Rectal smooth muscle tissue (tissue), 1 donor: ENCODE measurements at regions not wholly inside any gene's neighbourhood (a gene's known extent, or its start where the extent isn't known, plus 50 kb on each side); places are given as distances from the start of the nearest gene placed in this dataset.
"Not testable (repeated sequence)": the region's sequence is repeated elsewhere in the genome, so short reads cannot be mapped to it uniquely, and the experiment has no call there.

Experiments used
- H3K27ac ChIP-seq: one replicate; pipeline ENCODE4 v1.7.0; 2013; ENCODE audit warnings: low read depth, low read length, inconsistent platforms
- H3K27me3 ChIP-seq: one replicate; pipeline ENCODE4 v1.7.0; 2013; ENCODE audit warnings: low read length; ENCODE audit not compliant: control insufficient read depth, insufficient read depth
- H3K36me3 ChIP-seq: one replicate; pipeline ENCODE4 v1.7.0; 2013; ENCODE audit warnings: low read length; ENCODE audit not compliant: control insufficient read depth, insufficient read depth
- H3K4me1 ChIP-seq: one replicate; pipeline ENCODE4 v1.7.0; 2013; ENCODE audit warnings: low read length; ENCODE audit not compliant: control insufficient read depth, insufficient read depth
- H3K4me3 ChIP-seq: one replicate; pipeline ENCODE4 v1.7.0; 2013; ENCODE audit warnings: low read length
- H3K9ac ChIP-seq: one replicate; pipeline ENCODE4 v1.7.0; 2013; ENCODE audit warnings: low read length

- no peaks in the 10 kb centered on the region for H3K36me3 ChIP-seq
- no peak overlapping the region for H3K27ac ChIP-seq
- H3K27me3 ChIP-seq, result no peaks in the 10 kb centered on the region
- H3K9ac ChIP-seq, result no peak overlapping the region
- no peaks in the 10 kb centered on the region for H3K4me1 ChIP-seq
- H3K4me3 ChIP-seq, result no peak overlapping the region
These were observed 643.4 kb upstream of the NR2F2 start for GRCh38 chr15:95687061-95687460.

- Histone ChIP-seq H3K4me3 (no peak overlapping the region), H3K27me3 (no peaks in the 10 kb centered on the region), H3K36me3 (no peaks in the 10 kb centered on the region), H3K27ac (no peak overlapping the region), H3K9ac (no peak overlapping the region), H3K4me1 (no peaks in the 10 kb centered on the region)
These were observed 642.8 kb upstream of the NR2F2 start for GRCh38 chr15:95687686-95688085.

- Histone ChIP-seq H3K27ac (no peak overlapping the region), H3K27me3 (no peaks in the 10 kb centered on the region), H3K4me3 (no peak overlapping the region), H3K36me3 (no peaks in the 10 kb centered on the region), H3K4me1 (no peaks in the 10 kb centered on the region), H3K9ac (no peak overlapping the region)
These were observed 639.7 kb upstream of the NR2F2 start for GRCh38 chr15:95690631-95691340.

- Histone ChIP-seq H3K36me3 (no peaks in the 10 kb centered on the region), H3K4me1 (no peaks in the 10 kb centered on the region), H3K27me3 (no peaks in the 10 kb centered on the region), H3K27ac (no peak overlapping the region), H3K4me3 (no peak overlapping the region), H3K9ac (no peak overlapping the region)
These were observed 636.6 kb upstream of the NR2F2 start for GRCh38 chr15:95693917-95694316.

- no peak overlapping the region for H3K27ac ChIP-seq
- H3K36me3 ChIP-seq, result no peaks in the 10 kb centered on the region
These were observed 632.3 kb upstream of the NR2F2 start for GRCh38 chr15:95698230-95698629.

GRCh38 chr15:95698951-95699350 lies 631.5 kb upstream of the NR2F2 start:
- H3K27me3 ChIP-seq, result no peaks in the 10 kb centered on the region
- no peaks in the 10 kb centered on the region for H3K4me1 ChIP-seq
- H3K9ac ChIP-seq, result no peak overlapping the region
- H3K36me3 ChIP-seq, result no peaks in the 10 kb centered on the region
- H3K4me3 ChIP-seq, result no peak overlapping the region
- H3K27ac ChIP-seq, result no peak overlapping the region

More at GRCh38 chr15:95698230-95698629, 632.3 kb upstream of the NR2F2 start:
- H3K4me3 ChIP-seq, result no peak overlapping the region
- no peaks in the 10 kb centered on the region for H3K4me1 ChIP-seq
- no peak overlapping the region for H3K9ac ChIP-seq
- no peaks in the 10 kb centered on the region for H3K27me3 ChIP-seq

GRCh38 chr15:95699578-95699977 lies 630.9 kb upstream of the NR2F2 start:
- H3K27ac ChIP-seq, result no peak overlapping the region
- H3K9ac ChIP-seq, result no peak overlapping the region
- H3K4me1 ChIP-seq, result no peaks in the 10 kb centered on the region
- H3K27me3 ChIP-seq, result no peaks in the 10 kb centered on the region
- no peaks in the 10 kb centered on the region for H3K36me3 ChIP-seq
- no peak overlapping the region for H3K4me3 ChIP-seq

- not testable (repeated sequence) for H3K27me3 ChIP-seq, H3K4me1 ChIP-seq, H3K36me3 ChIP-seq, H3K9ac ChIP-seq, H3K27ac ChIP-seq, H3K4me3 ChIP-seq
These were observed 629.8 kb upstream of the NR2F2 start for GRCh38 chr15:95700692-95701091.

- Histone ChIP-seq H3K27me3 (no peaks in the 10 kb centered on the region), H3K36me3 (no peaks in the 10 kb centered on the region), H3K9ac (no peak overlapping the region), H3K4me1 (no peaks in the 10 kb centered on the region), H3K27ac (no peak overlapping the region), H3K4me3 (no peak overlapping the region)
These were observed 629.1 kb upstream of the NR2F2 start for GRCh38 chr15:95701410-95701809.

- Histone ChIP-seq H3K27ac (no peak overlapping the region), H3K27me3 (no peaks in the 10 kb centered on the region), H3K4me3 (no peak overlapping the region), H3K9ac (no peak overlapping the region), H3K36me3 (no peaks in the 10 kb centered on the region), H3K4me1 (no peaks in the 10 kb centered on the region)
These were observed 620.4 kb upstream of the NR2F2 start for GRCh38 chr15:95709959-95710695.

- H3K9ac ChIP-seq, result no peak overlapping the region
- H3K4me3 ChIP-seq, result no peak overlapping the region
- H3K36me3 ChIP-seq, result no peaks in the 10 kb centered on the region
- no peaks in the 10 kb centered on the region for H3K4me1 ChIP-seq
- no peaks in the 10 kb centered on the region for H3K27me3 ChIP-seq
- H3K27ac ChIP-seq, result no peak overlapping the region
These were observed 617.7 kb upstream of the NR2F2 start for GRCh38 chr15:95712785-95713184.

GRCh38 chr15:95713324-95713723 lies 617.2 kb upstream of the NR2F2 start:
- H3K4me1 ChIP-seq, result no peaks in the 10 kb centered on the region
- H3K27ac ChIP-seq, result no peak overlapping the region
- H3K9ac ChIP-seq, result no peak overlapping the region

More at GRCh38 chr15:95713324-95713723, 617.2 kb upstream of the NR2F2 start:
- H3K4me3 ChIP-seq, result no peak overlapping the region
- no peaks in the 10 kb centered on the region for H3K27me3 ChIP-seq
- H3K36me3 ChIP-seq, result no peaks in the 10 kb centered on the region
